Body of pancreas (tissue), 4 donors: ENCODE measurements at regions not wholly inside any gene's neighbourhood (a gene's known extent, or its start where the extent isn't known, plus 50 kb on each side); places are given as distances from the start of the nearest gene placed in this dataset.

Source experiments
- ATAC-seq: fragments of 150-250 bp; one replicate; pipeline ENCODE4 v1.9.1; 2016
- DNase-seq, 4 donors: peaks; one replicate each; pipeline ENCODE4 v3.0.0-alpha.2; 2019
- H3K27ac ChIP-seq, 4 donors: fragments of 200-600 bp; sonication (generic); 1 replicate in 3 of 4; 2 replicates in 1 of 4; pipeline versions ENCODE4 v1.5.1 to v1.6.1; 2016 to 2019; ENCODE audit warnings: mild to moderate bottlenecking in 1 of 4, mixed read lengths in 1 of 4, moderate library complexity in 1 of 4
- H3K27me3 ChIP-seq, 2 donors: fragments of 200-600 bp; sonication (generic); one replicate each; pipeline ENCODE4 v1.6.0; 2016; ENCODE audit warnings: mild to moderate bottlenecking in 1 of 2
- H3K36me3 ChIP-seq, 2 donors: fragments of 200-600 bp; sonication (generic); replicated peaks in 1 of 2; 2 replicates each; pipeline ENCODE4 v1.5.1; 2016; ENCODE audit warnings: low read depth in 2 of 2; ENCODE audit not compliant: insufficient read depth in 1 of 2
- H3K4me1 ChIP-seq: fragments of 200-600 bp; sonication (generic); one replicate; pipeline ENCODE4 v1.6.0; 2016
- H3K4me3 ChIP-seq, 2 donors: fragments of 200-600 bp; sonication (generic); 1 replicate in 1 of 2; 2 replicates in 1 of 2; pipeline ENCODE4 v1.5.1; 2016 to 2019
- H3K9me3 ChIP-seq, 3 donors: fragments of 200-600 bp; sonication (generic); 1 replicate in 2 of 3; 2 replicates in 1 of 3; pipeline ENCODE4 v1.5.1; 2016
- CTCF ChIP-seq, 7 experiments: fragments of 450-650 bp in 4 of 7; fragments of 200-600 bp in 3 of 7; sonication (generic) in 3 of 7; IDR thresholded peaks; one replicate each; pipeline ENCODE4 v1.5.1; 2016 to 2019; ENCODE audit warnings: antibody characterized with exemption in 7 of 7
- POLR2A ChIP-seq, 3 donors: fragments of 450-650 bp; IDR thresholded peaks; one replicate each; pipeline ENCODE4 v1.6.1; 2016; ENCODE audit warnings: antibody characterized with exemption in 3 of 3, mild to moderate bottlenecking in 2 of 3
- WGBS, 2 donors: methylation state at CpG; one replicate each; pipeline ENCODE4 v1.1.5; 2017; 5-methylcytosine and 5-hydroxymethylcytosine counted together
- intact Hi-C: fragments of 100-400 bp; cut with DNase I; formaldehyde crosslinking; loops from one replicate; pipeline ENCODE4 v1.15.1; 2023

- TF ChIP-seq POLR2A (IDR thresholded peaks at IDR 0.05) (no peak), CTCF (IDR thresholded peaks at IDR 0.05) (no peak)
- Histone ChIP-seq H3K27ac (no peak overlapping the region), H3K4me1 (no peaks in the 10 kb centered on the region), H3K36me3 (no peaks in the 10 kb centered on the region), H3K4me3 (no peak overlapping the region), H3K9me3 (no peaks in the 10 kb centered on the region), H3K27me3 (no peaks in the 10 kb centered on the region)
- DNase-seq: no peak
- intact Hi-C loops: no loop called here
- no peak for ATAC-seq
- WGBS, 2 donors: 93 to 95% methylated on average over 3 of the region's 3 CpGs
Measured at GRCh38 chr17:63240106-63240505, 206.0 kb downstream of the CYB561 start.

GRCh38 chr17:63246344-63246743 is 199.8 kb downstream of the CYB561 start:
- no peak for ATAC-seq
- no peaks in the 10 kb centered on the region for H3K36me3 ChIP-seq
- 89 to 93% methylated on average over 2 of the region's 2 CpGs for WGBS, 2 donors
- TF ChIP-seq CTCF (IDR thresholded peaks at IDR 0.05) (no peak), POLR2A (IDR thresholded peaks at IDR 0.05) (no peak)
- intact Hi-C loops: no loop called here
- no peak overlapping the region for H3K4me3 ChIP-seq
- no peaks in the 10 kb centered on the region for H3K27me3 ChIP-seq
- H3K9me3 ChIP-seq: no peaks in the 10 kb centered on the region
- H3K4me1 ChIP-seq: peaks cover 12% of the 10 kb centered on the region
- DNase-seq: no peak
- no peak overlapping the region for H3K27ac ChIP-seq

GRCh38 chr17:63247706-63248105 is 198.4 kb downstream of the CYB561 start:
- H3K27ac ChIP-seq: no peak overlapping the region
- intact Hi-C loops: no loop called here

GRCh38 chr17:63249256-63250004 is 196.7 kb downstream of the CYB561 start:
- no peak for TF ChIP-seq CTCF (IDR thresholded peaks at IDR 0.05)
- no peak for TF ChIP-seq POLR2A (IDR thresholded peaks at IDR 0.05)
- Histone ChIP-seq H3K4me1 (peaks cover 15% of the 10 kb centered on the region), H3K4me3 (no peak overlapping the region), H3K27me3 (no peaks in the 10 kb centered on the region), H3K27ac (no peak overlapping the region), H3K9me3 (no peaks in the 10 kb centered on the region), H3K36me3 (no peaks in the 10 kb centered on the region)
- ATAC-seq (no peak), DNase-seq (peak in 1 of 4 donors; percentile 24)
- 21 to 29% methylated on average over 4 of the region's 4 CpGs for WGBS, 2 donors
- intact Hi-C loops: no loop called here

More at GRCh38 chr17:63247706-63248105, 198.4 kb downstream of the CYB561 start:
- DNase-seq (no peak), ATAC-seq (no peak)
- Histone ChIP-seq H3K9me3 (no peaks in the 10 kb centered on the region), H3K27me3 (no peaks in the 10 kb centered on the region), H3K36me3 (no peaks in the 10 kb centered on the region), H3K4me1 (peaks cover 15% of the 10 kb centered on the region), H3K4me3 (no peak overlapping the region)
- WGBS, 2 donors: 84 to 89% methylated on average over 1 of the region's 1 CpG
- TF ChIP-seq POLR2A (IDR thresholded peaks at IDR 0.05): no peak
- TF ChIP-seq CTCF (IDR thresholded peaks at IDR 0.05): no peak

GRCh38 chr17:63250830-63251229 is 195.3 kb downstream of the CYB561 start:
- no peak overlapping the region for H3K27ac ChIP-seq
- DNase-seq (no peak), ATAC-seq (no peak)
- H3K36me3 ChIP-seq: no peaks in the 10 kb centered on the region
- intact Hi-C loops: no loop called here
- H3K27me3 ChIP-seq: no peaks in the 10 kb centered on the region
- 27 to 35% methylated on average over 3 of the region's 3 CpGs for WGBS, 2 donors
- TF ChIP-seq CTCF (IDR thresholded peaks at IDR 0.05) (no peak), POLR2A (IDR thresholded peaks at IDR 0.05) (no peak)
- H3K9me3 ChIP-seq: no peaks in the 10 kb centered on the region
- peaks cover 15% of the 10 kb centered on the region for H3K4me1 ChIP-seq
- H3K4me3 ChIP-seq: no peak overlapping the region
